ENCODE measurements at regions not wholly inside any gene's neighbourhood (a gene's known extent, or its start where the extent isn't known, plus 50 kb on each side); places are given as distances from the start of the nearest gene placed in this dataset.

DNA sequence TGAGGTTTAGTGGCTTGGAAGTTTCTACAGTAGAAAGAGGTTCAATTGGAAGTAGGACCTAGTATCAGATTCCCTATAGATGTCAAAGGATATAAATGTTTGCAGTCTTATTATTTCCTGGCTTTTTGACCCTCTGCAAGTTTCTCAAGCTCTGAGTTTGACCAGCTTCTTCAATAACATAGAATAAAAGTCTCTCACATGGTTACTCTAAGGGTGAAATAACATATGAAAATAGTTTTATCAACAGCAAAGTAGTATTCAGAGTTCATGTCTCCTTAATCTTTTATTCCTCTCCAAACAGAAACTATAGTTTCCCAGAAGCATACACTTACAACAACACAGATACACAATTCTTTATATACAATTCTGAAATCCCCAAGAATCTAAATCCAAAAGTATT, 132.9 kb upstream of the RND3 start:
- peak in 1 of 2 donors; percentile 57 for DNase-seq (ENCODE audit: low read depth in 2 of 2)

DNA sequence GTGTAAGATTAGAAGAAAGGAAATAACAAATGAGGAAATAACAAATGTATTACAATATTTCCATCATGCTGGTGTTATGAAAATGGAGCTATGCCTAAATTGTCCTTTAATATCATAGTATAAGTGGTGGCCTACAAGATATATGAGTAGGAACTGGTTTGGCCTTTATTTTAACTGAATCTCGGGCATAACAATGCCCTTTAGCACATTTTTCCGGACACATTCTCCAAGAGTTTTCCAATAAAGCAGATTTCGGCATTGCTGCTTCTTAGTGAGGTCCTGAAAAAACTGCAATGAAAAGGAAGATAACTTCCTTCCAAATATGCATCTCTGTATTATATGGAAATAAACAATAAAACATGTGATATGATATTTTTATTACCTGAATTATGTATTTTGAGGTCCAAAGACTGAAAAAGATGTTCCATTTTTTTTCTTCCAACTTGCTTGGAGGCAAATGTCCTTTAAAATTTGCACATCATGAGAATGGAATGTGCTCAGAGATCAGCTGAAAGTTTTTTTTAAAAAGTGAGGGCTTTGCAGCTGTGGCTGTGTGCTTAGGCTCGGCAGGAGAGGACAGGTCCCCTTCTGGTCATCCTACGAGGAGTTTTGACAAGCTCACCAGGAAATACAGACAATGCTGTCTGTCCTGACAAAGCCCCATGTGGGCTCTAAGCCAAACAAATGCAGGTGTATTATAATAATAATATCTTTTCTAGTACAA, 132.3 kb upstream of the RND3 start:
- peak in 1 of 2 donors; percentile 55 for DNase-seq (ENCODE audit: low read depth in 2 of 2)

DNA sequence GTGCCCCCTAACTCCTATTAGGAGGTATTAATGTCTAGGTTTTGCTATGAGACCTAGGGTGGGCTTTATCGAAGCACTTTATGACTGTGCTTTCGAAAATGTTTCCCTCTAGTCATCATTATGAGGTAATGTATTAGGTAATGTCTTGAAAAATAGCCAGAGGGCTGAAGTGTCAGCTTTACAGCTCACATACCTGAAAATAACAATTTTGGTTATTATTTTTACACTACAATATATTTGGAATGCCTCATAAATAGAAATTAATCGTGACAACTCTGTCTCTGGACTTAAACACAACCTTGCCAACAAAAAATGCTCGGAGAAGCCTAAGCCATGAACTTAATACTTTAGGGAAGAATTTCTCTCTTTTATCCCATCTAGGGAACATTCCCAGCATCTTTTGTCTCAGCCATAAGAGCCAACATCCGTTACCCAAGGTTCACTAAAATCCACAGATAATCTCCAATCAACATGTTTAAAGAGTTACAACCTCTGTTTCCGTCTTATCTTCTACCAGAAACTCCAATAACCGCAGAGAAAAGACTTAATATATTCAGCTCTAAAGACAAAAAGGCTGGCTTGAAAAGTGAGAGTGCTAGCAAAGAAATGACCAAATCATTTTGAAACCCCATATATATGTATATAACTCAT, 130.9 kb upstream of the RND3 start:
- no peak for DNase-seq (ENCODE audit: low read depth in 2 of 2)

DNA sequence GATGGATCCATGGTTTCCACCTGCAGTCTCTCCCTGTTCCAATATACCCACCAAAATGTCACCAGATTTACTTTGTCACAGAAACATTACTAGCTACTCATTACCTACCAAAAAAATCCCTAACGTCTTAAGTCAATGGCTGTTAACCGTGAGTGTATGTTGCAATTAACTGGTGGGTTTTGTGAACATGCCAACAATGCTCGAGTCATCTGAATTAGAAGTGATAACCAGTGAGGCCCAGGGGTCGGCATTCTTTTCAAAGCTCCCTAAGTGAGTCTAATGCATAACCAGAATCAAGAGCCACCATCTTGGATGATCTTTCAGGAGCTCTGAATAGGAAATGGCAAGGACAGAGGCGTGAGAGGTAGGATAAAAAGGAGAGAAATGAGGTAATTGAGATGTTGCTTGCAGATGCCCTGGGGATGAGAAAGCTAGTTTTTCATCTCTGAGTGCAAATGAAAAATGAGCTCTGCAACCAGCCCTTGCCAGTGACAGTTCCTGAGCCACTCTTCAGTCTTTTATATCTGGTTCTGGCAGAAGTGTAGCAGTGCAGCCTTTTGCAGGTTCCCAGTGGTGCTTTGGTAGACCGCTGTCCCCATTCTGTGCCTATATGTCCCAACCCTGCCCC, 130.0 kb upstream of the RND3 start:
- DNase-seq (ENCODE audit: low read depth in 2 of 2) = no peak

DNA sequence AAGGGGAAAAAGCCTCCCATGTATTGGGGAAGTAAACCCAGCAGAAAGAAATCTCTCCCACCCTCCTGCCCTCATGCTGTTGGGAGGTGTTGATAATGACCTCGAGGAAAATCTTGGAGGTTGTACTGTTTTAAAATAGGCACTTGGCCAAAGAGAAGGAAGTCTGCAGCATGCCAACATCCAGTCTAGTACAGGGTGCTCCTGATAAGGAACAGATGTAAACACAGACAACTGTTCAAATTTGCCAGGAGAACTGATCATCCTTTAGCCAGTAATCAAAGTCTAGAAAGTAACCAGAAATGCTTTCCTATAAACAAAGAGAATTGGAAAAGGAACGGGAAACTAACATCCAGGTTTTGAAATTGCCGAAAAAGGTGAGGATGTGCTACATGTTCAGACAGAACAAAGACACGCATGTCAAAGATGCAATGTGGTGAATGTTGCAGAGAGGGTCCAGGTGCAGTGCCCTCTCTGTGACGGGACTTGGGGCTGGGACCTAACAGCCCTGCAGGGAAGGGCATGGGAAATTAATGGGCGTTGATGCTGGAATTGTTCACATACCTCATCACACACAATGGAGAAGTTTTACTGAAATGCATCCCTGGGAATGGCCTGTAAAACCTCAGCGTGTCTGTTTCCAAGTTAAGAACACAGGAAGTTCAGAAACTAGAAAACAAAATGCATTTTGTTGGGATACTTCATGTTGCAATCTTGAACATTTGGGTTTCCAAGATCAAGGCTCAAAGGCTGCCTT, 125.7 kb upstream of the RND3 start:
- DNase-seq (ENCODE audit: low read depth in 2 of 2) = peak in 1 of 2 donors; percentile 45

DNA sequence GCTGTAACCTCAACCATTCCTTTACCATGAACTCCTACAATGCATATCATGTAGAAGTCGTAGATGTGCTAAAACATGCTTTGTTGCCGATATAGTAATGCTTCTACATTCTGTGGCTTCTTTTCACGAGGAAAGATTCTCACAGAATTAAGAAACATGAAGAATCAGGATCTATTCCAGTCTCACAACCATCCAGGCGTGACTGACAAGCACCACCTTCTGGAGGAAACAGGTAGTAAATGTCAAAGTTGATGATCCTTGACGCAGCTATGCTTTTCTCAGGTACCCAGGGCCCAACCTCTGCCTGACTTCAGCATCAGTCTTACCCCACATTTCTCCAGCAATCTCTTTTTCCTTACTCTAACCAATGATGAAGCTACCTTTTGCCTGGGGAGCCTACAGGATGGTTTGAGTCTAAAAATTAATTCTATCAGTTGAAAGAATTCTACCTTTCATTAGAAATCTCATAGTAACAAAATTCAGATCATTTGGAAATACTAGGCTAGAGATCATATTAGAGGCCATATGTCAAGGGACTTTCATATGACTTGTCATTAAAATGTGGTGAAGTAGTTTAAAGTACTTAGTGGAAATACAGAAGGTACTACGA, 123.3 kb upstream of the RND3 start:
- peak in 1 of 2 donors; percentile 55 for DNase-seq (ENCODE audit: low read depth in 2 of 2)

DNA sequence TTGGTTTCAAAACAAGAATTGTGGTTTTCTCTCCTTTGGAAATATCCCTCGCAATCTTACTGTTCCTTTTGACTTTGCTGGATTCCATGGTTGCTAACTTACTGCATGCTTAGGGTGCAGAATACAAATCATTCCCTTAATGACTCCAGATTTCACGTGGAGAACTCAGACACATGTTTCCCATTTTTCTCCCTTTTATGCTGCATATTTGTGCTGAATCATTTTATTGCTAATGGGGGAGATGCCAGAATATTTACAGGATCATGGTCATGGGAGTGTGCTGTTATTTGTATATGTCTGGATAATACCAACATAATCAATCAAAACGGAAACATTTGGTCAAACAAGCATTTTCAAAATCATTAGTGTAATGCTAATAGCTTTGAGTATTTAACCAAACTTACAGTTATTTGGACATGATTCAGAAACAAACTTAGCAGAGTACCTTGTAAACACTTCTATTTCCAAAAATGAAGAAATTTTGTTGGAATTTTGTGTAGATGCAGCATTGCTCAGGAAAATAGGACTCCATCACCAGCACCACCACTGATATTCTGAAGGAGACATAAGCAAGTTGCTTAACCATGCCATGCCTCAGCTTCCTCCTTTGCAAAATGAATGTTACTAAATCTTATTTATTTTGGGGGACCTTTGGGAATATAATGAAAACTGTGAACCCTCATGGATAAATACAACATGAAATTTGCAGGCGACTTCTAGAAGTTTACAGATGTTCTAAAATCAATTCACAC, 122.5 kb upstream of the RND3 start:
- no peak for DNase-seq (ENCODE audit: low read depth in 2 of 2)

DNA sequence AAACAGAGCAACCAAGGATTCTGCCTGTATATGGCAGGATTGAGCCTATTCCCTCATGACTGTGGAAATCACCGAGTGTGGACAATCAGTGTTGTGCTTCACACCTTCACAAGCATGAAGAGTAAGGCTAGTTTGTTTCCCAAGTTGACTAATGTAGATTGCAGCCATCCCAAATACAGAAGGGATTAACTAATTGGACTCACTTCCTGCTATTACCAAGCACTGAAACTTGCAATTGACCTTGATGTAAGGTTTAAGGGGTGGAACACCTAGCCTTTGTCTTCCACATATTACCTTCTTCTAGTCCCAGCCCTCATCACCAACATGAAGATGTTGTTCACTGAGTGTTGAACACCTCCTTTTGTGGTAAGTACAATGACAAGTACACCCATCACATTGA, 120.9 kb upstream of the RND3 start:
- no peak for DNase-seq (ENCODE audit: low read depth in 2 of 2)

DNA sequence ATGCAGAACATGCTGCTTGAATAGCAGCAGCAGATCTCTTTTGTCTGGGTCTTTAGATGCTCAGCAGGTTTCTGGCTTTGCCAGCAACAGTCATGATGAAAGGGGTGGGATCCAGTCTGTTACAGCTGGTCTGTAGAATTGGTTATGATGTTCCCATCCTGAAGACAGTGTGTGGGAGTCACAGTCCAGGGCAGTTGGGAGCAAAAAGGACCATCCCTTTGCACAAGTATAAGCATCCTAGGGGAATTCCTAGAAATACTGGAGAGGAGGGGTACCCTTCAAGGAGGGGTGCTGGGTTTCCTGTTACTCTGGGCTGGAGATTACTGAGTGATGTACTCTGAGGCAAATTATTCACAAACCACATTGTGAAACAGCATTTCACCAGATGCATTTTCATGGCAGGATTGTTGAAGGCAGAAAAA, 119.9 kb upstream of the RND3 start:
- DNase-seq (ENCODE audit: low read depth in 2 of 2) = no peak

DNA sequence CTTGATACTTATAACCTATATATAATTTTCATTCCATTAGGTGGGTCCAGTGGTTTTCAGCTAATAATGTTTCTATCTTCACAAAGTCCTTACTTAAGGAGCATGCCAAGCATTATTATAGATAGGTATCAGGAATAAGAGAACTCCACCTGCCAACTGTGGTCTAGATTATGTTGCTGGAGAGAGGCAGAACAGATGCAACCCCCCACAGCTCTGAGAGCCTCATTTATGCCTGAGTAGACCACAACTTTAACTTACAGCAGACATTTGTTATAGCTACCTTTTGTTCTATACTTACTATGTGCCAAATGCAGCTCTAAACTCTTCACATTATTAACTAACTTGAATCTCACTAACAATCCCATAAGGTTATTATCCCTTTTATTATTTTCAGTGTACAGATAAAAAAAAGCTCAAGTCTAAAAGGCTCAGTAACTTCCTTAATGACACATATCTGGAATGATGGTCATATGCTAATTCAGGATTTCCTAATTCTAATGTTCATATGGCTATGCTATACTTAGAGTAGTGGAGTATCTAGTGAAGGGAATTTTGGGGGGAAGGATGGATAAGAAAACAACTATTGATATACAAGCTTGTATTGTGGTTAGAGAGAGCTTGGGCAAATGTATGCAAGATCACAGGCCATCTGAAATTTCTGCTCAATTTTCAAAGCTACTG, 119.1 kb upstream of the RND3 start:
- no peak for DNase-seq (ENCODE audit: low read depth in 2 of 2)

DNA sequence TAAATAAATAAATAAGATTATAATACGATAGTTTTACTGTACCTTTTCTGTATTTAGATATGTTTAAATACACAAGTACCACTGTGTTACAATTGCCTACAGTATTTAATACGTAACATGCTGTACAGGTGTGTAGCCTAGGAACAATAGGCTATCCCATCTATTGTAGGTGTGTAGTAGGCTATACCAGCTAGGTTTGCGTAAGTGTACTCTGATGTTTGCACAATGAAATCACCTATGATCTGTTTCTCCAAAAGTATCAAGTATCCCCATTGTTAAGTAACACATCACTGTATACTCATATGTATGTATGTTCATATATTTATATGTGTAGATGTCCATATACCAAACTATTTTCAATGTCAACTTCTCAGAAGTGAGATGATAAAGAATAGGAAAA, 118.2 kb upstream of the RND3 start:
- DNase-seq (ENCODE audit: low read depth in 2 of 2) = no peak

DNA sequence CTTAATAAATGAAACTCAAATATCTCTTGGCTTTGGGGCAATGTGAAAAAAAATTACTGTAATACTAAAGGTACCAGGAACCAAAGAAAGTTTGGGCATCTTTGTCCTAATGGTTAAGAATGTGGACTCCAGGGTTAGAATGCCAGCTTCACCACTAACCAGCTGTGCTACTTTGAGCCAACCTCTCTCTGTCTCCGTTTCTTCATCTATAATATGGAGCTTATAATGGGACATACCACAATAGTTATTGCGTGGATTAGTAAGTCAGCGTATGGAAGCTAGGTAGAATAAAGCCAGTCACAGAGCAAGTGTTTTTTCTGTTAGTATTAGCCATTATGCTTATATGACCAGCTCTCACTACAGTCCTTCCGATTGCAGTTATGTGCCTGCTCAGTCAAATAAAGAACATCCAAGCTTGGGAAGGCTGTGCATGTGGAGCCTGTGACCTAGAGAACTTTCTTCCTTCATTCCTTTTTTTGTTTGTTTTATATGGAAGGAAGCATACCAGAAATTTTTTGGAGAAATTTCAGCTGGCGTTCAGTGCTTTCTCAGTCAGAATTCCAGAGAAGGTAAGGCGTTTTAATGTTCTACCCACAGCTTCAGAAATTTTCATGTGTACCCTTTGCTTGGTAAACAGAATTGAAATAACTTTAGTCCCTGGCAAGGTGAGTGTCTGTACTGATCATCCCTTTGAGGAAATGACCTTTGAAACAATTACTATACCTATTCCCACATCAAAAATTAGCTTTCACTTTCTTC, 114.0 kb upstream of the RND3 start:
- peak in 1 of 2 donors; percentile 29 for DNase-seq (ENCODE audit: low read depth in 2 of 2)

DNA sequence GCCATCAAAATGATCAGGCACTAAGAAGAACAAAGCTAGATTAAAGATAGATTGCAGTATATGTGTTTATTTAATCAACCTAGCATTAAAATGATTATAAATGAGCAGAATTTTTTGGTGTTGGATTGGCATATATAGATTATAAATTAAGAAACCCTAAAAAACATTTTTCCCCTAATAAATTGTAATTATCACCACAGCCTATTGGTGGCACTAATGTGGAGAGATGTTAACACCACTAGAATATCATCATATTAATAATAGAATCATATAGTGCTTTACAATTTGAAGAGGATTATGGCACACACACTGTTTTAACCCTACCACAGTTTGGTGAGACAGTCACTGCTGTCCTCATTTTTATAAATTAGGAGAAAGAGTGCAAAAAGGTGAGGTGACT, 112.4 kb upstream of the RND3 start:
- DNase-seq (ENCODE audit: low read depth in 2 of 2) = no peak

DNA sequence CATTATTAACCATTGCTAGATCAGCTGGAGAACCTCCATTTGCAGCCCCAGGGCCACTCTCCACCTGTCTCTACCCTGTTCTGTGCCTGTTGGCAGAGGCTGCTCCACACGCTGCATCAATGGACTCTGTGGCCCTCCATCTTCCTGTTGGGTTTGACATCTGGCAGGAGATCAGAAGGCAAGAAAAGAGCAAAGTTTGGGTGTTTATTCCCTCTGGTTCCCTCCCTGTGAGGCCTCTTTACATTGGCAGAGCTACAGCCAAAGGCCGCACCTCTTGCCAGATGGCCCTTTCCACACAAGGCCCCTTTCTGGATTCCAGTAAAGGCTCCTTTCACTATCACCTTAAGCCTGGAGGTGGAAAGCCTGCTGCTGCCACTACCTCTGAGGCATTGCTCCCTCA, 110.9 kb upstream of the RND3 start:
- DNase-seq (ENCODE audit: low read depth in 2 of 2) = no peak

DNA sequence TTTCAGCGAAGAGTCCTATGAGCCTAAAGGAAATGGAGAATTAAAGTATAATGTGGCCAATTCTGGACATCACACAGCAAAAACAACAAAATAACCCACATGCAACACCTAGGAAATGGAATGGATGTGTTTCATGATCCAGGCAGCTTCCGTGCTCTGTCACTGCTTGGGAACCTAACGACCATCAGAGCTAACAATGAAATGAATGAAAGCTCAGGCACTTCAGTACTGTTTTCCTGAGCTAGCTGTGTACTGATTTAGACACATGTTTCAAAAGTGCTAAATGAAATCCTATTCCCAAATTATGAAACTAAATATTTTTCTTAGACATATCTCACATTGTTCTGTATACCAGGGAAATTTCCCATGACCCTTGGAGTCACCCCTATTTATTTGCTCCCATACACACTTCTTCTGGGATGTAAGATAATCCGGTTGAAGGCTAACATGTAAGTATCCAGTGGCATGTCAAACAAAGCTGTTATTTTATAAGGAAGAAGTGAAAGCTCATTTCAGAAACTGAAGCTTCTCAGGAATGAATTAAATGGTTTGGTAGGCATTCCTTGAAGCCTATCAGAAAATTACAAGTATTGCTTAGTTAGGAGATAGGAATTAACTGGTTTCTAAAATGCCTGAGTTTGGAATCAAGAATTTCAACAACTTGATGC, 108.5 kb upstream of the RND3 start:
- DNase-seq (ENCODE audit: low read depth in 2 of 2) = peak in 1 of 2 donors; percentile 51

DNA sequence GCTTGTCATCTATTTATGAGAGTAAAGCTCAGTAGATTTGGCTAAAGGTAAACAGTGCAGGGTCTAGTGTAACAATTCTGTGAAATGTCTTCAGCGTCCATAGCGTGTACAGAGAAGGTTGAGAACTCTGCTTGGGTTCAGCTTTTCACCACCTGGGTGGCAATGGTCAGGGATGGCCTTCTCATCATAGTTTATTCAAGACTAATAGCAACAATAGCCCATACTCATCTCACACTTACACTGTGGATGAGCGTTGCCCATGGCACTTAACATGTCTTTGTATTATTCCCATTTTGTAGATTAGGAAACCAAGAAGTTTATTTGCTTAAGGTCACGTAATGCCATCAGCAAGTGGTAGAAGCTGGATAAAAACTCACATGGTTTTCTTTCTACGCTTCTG, 106.8 kb upstream of the RND3 start:
- no peak for DNase-seq (ENCODE audit: low read depth in 2 of 2)

DNA sequence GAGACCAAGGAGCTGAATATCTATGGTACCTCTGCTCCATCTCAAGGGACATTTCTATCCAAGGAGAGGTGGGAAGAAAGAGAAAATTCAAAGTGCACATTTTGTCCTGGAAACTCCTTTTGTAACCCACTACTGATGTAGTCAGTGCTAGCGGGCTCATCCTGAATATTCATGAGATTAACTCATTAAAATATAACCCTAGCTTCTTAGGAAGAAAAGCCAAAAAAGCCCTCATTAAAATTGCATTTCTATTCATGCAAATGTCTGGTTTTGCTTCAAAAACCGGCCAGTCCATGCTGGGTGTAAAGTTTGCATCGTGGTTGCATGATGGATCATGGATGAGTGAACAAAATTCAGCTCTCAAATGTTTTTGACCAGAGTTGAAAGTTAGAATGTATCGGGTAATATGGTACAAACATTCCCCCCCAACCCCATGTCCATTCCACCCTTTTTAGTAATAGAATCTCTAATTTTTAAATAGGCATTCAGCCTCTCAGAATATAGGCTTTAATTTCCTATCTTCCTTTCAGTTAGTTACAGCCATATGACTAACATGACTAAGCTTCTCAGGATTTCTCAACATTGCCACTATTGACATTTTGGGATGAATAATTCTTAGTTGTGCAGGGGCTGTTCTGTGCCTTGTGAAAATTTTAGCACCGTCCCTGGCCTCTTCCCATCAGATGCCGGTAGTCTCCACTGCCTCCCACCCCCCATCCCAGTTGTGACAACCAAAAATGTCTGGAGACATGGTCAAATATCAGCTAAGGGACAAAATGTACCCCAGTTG, 104.2 kb upstream of the RND3 start:
- no peak for DNase-seq (ENCODE audit: low read depth in 2 of 2)

DNA sequence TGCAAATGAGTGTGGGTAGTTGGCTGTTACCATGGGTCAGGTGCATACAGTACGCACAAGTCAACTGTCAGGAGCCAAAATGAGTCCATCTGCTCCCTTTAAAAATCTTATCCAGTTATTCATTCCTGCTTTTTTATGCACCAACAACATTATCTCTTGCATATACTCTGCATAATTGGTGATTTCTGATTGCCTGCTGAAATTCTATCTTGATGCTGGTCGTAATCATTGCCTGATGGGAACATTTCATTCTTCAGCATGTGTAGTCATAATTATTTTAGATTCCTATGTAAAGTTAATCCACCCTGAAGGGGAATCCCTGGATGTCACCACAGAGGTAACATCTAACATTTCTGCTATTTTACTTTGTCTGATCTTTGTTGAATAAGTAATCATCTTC, 102.2 kb upstream of the RND3 start:
- DNase-seq (ENCODE audit: low read depth in 2 of 2) = no peak

Measured in dermis microvascular lymphatic vessel endothelial cell (primary cell).